H1 (cell line): ENCODE measurements at regions not wholly inside any gene's neighbourhood (a gene's known extent, or its start where the extent isn't known, plus 50 kb on each side); places are given as distances from the start of the nearest gene placed in this dataset.

Source experiments
- CTCF ChIA-PET: fragments of 300-600 bp; sonication (Branson Sonifier 250); formaldehyde crosslinking; loops from one replicate; lab custom pipeline; 2021; ENCODE audit not compliant: partially characterized antibody; lab: Charles Lee
- POLR2A ChIA-PET: fragments of 300-600 bp; sonication (Branson Sonifier 250); formaldehyde crosslinking; loops from one replicate; lab custom pipeline; 2021; ENCODE audit warnings: inconsistent platforms; ENCODE audit not compliant: partially characterized antibody; lab: Charles Lee
- DNase-seq, 2 experiments: peaks; one replicate each; pipeline versions ENCODE4 v3.0.0 to v3.0.0-alpha.2; 2010 to 2022; ENCODE audit warnings: low spot score in 2 of 2, low read depth in 1 of 2, mixed read lengths in 1 of 2
- FAIRE-seq: peaks from 2 replicates; lab custom pipeline; 2011; peaks lifted over from hg19 to GRCh38; lab: Jason Lieb, UNC
- H2AFZ ChIP-seq: 2 replicates; pipeline ENCODE4 v1.8.1; 2012; ENCODE audit warnings: low read length, inconsistent platforms
- H2AK5ac ChIP-seq: 2 replicates; pipeline ENCODE4 v1.6.1; 2013; ENCODE audit warnings: low read depth, low read length
- H2BK120ac ChIP-seq: replicated peaks from 2 replicates; pipeline ENCODE3; 2013; ENCODE audit warnings: low read depth, low read length, inconsistent platforms
- H2BK12ac ChIP-seq: 2 replicates; pipeline ENCODE4 v1.6.1; 2013; ENCODE audit warnings: low read depth, low read length
- H2BK15ac ChIP-seq: 2 replicates; pipeline ENCODE4 v1.6.1; 2013; ENCODE audit warnings: low read length
- H2BK20ac ChIP-seq: 2 replicates; pipeline ENCODE4 v1.6.1; 2013; ENCODE audit warnings: low read length
- H2BK5ac ChIP-seq: 2 replicates; pipeline ENCODE4 v1.6.1; 2013; ENCODE audit warnings: low read depth, low read length
- H3K14ac ChIP-seq: 2 replicates; pipeline ENCODE4 v1.6.1; 2013; ENCODE audit warnings: inconsistent platforms; ENCODE audit not compliant: insufficient read length
- H3K18ac ChIP-seq: 2 replicates; pipeline ENCODE4 v1.6.1; 2013; ENCODE audit warnings: low read length; ENCODE audit errors: extremely low read depth
- H3K23ac ChIP-seq: 2 replicates; pipeline ENCODE4 v1.6.1; 2013; ENCODE audit warnings: inconsistent platforms; ENCODE audit not compliant: insufficient read length
- H3K23me2 ChIP-seq: 2 replicates; pipeline ENCODE4 v1.6.1; 2013; ENCODE audit warnings: low read depth, low read length
- H3K27ac ChIP-seq: 2 replicates; pipeline ENCODE4 v1.6.1; 2011; ENCODE audit warnings: low read depth, low read length, inconsistent platforms
- H3K27me3 ChIP-seq, 4 experiments: replicated peaks in 1 of 4; 1 replicate in 1 of 4; 2 replicates in 3 of 4; pipeline versions ENCODE4 v1.6.1 to v1.8.1; 2011 to 2013; ENCODE audit warnings: low read length in 3 of 4, mild to moderate bottlenecking in 3 of 4, inconsistent platforms in 2 of 4, mixed read lengths in 2 of 4, moderate library complexity in 1 of 4; ENCODE audit not compliant: control insufficient read depth in 3 of 4, insufficient read depth in 3 of 4; ENCODE audit errors: extremely low read depth in 1 of 4
- H3K36me3 ChIP-seq, 4 experiments: 2 replicates each; pipeline versions ENCODE4 v1.6.1 to v1.8.1; 2011 to 2013; ENCODE audit warnings: mild to moderate bottlenecking in 4 of 4, low read length in 3 of 4, moderate library complexity in 2 of 4, control low read depth in 1 of 4, inconsistent platforms in 1 of 4; ENCODE audit not compliant: insufficient read depth in 4 of 4, control insufficient read depth in 2 of 4
- H3K4ac ChIP-seq: replicated peaks from 2 replicates; pipeline ENCODE3; 2013; ENCODE audit warnings: low read length, low read depth, mixed read lengths, inconsistent platforms; ENCODE audit not compliant: insufficient read length
- H3K4me1 ChIP-seq, 4 experiments: replicated peaks in 1 of 4; 1 replicate in 1 of 4; 2 replicates in 3 of 4; pipeline versions ENCODE4 v1.6.1 to v1.8.1; 2011 to 2013; ENCODE audit warnings: low read length in 3 of 4, inconsistent platforms in 2 of 4, mixed read lengths in 1 of 4; ENCODE audit not compliant: insufficient read depth in 4 of 4, control insufficient read depth in 3 of 4
- H3K4me2 ChIP-seq, 2 experiments: 2 replicates each; pipeline versions ENCODE4 v1.6.1 to v1.8.1; 2011 to 2013; ENCODE audit warnings: low read depth in 2 of 2, low read length in 2 of 2, control low read depth in 1 of 2, inconsistent platforms in 1 of 2, mild to moderate bottlenecking in 1 of 2; ENCODE audit not compliant: insufficient read depth in 1 of 2
- H3K4me3 ChIP-seq, 4 experiments: fragments of 200-600, 300-600 bp in 1 of 4; sonication (generic), shearing (Covaris generic), sonication (Bioruptor Twin) in 1 of 4; 2 replicates each; pipeline versions ENCODE4 v1.5.1 to v1.8.1; 2011 to 2016; ENCODE audit warnings: low read length in 4 of 4, low read depth in 3 of 4, control low read depth in 2 of 4, inconsistent platforms in 2 of 4, mild to moderate bottlenecking in 2 of 4, mixed read lengths in 1 of 4, moderate library complexity in 1 of 4; ENCODE audit not compliant: insufficient read depth in 2 of 4; ENCODE audit errors: extremely low read depth in 1 of 4
- H3K56ac ChIP-seq: replicated peaks from 2 replicates; pipeline ENCODE3; 2013; ENCODE audit warnings: low read depth, mild to moderate bottlenecking, mixed read lengths, low read length, inconsistent platforms; ENCODE audit not compliant: insufficient read length
- H3K79me1 ChIP-seq: 2 replicates; pipeline ENCODE4 v1.6.1; 2013; ENCODE audit warnings: low read depth, low read length, control low read depth
- H3K79me2 ChIP-seq, 2 experiments: 2 replicates each; pipeline versions ENCODE4 v1.6.1 to v1.8.1; 2012 to 2013; ENCODE audit warnings: low read length in 2 of 2, mild to moderate bottlenecking in 2 of 2, inconsistent platforms in 1 of 2; ENCODE audit not compliant: insufficient read depth in 2 of 2, control insufficient read depth in 1 of 2
- H3K9ac ChIP-seq, 4 experiments: replicated peaks in 1 of 4; 1 replicate in 1 of 4; 2 replicates in 3 of 4; pipeline versions ENCODE4 v1.6.1 to v1.8.1; 2011 to 2013; ENCODE audit warnings: low read depth in 3 of 4, low read length in 3 of 4, control low read depth in 2 of 4, mild to moderate bottlenecking in 2 of 4, moderate library complexity in 2 of 4, inconsistent platforms in 1 of 4; ENCODE audit errors: extremely low read depth in 1 of 4
- H3K9me3 ChIP-seq, 2 experiments: 2 replicates each; pipeline versions ENCODE4 v1.6.1 to v1.8.1; 2012 to 2013; ENCODE audit warnings: mild to moderate bottlenecking in 2 of 2, moderate library complexity in 2 of 2, control low read depth in 1 of 2, inconsistent platforms in 1 of 2, low read depth in 1 of 2, low read length in 1 of 2, mixed read lengths in 1 of 2; ENCODE audit not compliant: insufficient read depth in 2 of 2
- H4K20me1 ChIP-seq, 2 experiments: replicated peaks in 1 of 2; 2 replicates each; pipeline versions ENCODE3 to v1.8.1; 2011 to 2013; ENCODE audit warnings: inconsistent platforms in 2 of 2, low read length in 2 of 2, mild to moderate bottlenecking in 1 of 2; ENCODE audit not compliant: insufficient read depth in 2 of 2, control insufficient read depth in 1 of 2
- H4K5ac ChIP-seq: 2 replicates; pipeline ENCODE4 v1.6.1; 2013; ENCODE audit warnings: low read length, low read depth, mixed read lengths, inconsistent platforms; ENCODE audit not compliant: insufficient read length
- H4K8ac ChIP-seq: 2 replicates; pipeline ENCODE4 v1.8.0; 2013; ENCODE audit warnings: mild to moderate bottlenecking, moderate library complexity, low read length, inconsistent platforms; ENCODE audit not compliant: insufficient read depth; ENCODE audit errors: extremely low read depth
- H4K91ac ChIP-seq: replicated peaks from 2 replicates; pipeline ENCODE3; 2013; ENCODE audit warnings: low read length, mixed read lengths, inconsistent platforms; ENCODE audit not compliant: insufficient read length
- CHD1 ChIP-seq: IDR thresholded peaks from 2 replicates; pipeline ENCODE4 v1.6.1; 2012; ENCODE audit warnings: low read depth, low read length, improper control_type of control experiment
- CREB1 ChIP-seq: IDR thresholded peaks from 2 replicates; pipeline ENCODE4 v1.6.1; 2012; ENCODE audit warnings: inconsistent platforms
- GABPA ChIP-seq: IDR thresholded peaks from 2 replicates; pipeline ENCODE4 v1.6.1; 2011; ENCODE audit warnings: mild to moderate bottlenecking, low read length, moderate library complexity, borderline replicate concordance; ENCODE audit not compliant: insufficient read depth
- GTF2F1 ChIP-seq: IDR thresholded peaks from 2 replicates; pipeline ENCODE4 v1.6.1; 2012; ENCODE audit warnings: low read depth, low read length, improper control_type of control experiment, borderline replicate concordance
- HDAC2 ChIP-seq, 2 experiments: fragments of 300-600 bp in 1 of 2; sonication (generic) in 1 of 2; IDR thresholded peaks; 2 replicates each; pipeline ENCODE4 v1.6.1; 2011 to 2012; ENCODE audit warnings: low read depth in 2 of 2, low read length in 2 of 2, mild to moderate bottlenecking in 2 of 2, moderate library complexity in 2 of 2, borderline replicate concordance in 1 of 2, inconsistent platforms in 1 of 2
- RAD21 ChIP-seq, 2 experiments: IDR thresholded peaks in 1 of 2; conservative IDR thresholded peaks in 1 of 2; 2 replicates each; pipeline ENCODE4 v1.6.1; 2011; ENCODE audit warnings: low read depth in 2 of 2, low read length in 2 of 2, improper control_type of control experiment in 1 of 2, inconsistent platforms in 1 of 2, mild to moderate bottlenecking in 1 of 2, moderate library complexity in 1 of 2
- RBBP5 ChIP-seq: IDR thresholded peaks from 2 replicates; pipeline ENCODE4 v1.7.1; 2012; ENCODE audit warnings: low read depth, mild to moderate bottlenecking, inconsistent platforms, low read length, moderate library complexity, borderline replicate concordance
- RXRA ChIP-seq: IDR thresholded peaks from 2 replicates; pipeline ENCODE4 v1.6.1; 2011; ENCODE audit warnings: low read depth, mild to moderate bottlenecking, low read length, moderate library complexity; ENCODE audit not compliant: insufficient read depth
- SIN3A ChIP-seq, 2 experiments: IDR thresholded peaks in 1 of 2; conservative IDR thresholded peaks in 1 of 2; 2 replicates each; pipeline ENCODE4 v1.6.1; 2011 to 2012; ENCODE audit warnings: low read length in 2 of 2, improper control_type of control experiment in 1 of 2, low read depth in 1 of 2, mild to moderate bottlenecking in 1 of 2
- SIX5 ChIP-seq: IDR thresholded peaks from 2 replicates; pipeline ENCODE4 v1.6.1; 2011; ENCODE audit warnings: mild to moderate bottlenecking, low read depth, low read length
- TCF12 ChIP-seq: IDR thresholded peaks from 2 replicates; pipeline ENCODE4 v1.6.1; 2011; ENCODE audit warnings: low read depth, mild to moderate bottlenecking, low read length
- WGBS, 2 experiments: shearing (Covaris generic) in 1 of 2; methylation state at CpG; one replicate each; pipeline versions ENCODE4 v1.1.6 to v1.1.7; 2013 to 2015; ENCODE audit warnings: low lambda C conversion rate in 2 of 2, mixed read lengths in 2 of 2, inconsistent platforms in 1 of 2, low coverage in 1 of 2, missing lambda C conversion rate in 1 of 2; ENCODE audit not compliant: insufficient replicate concordance in 2 of 2, insufficient coverage in 1 of 2, insufficient read length in 1 of 2; ENCODE audit errors: extremely low coverage in 1 of 2, missing lambda C conversion rate in 1 of 2; 5-methylcytosine and 5-hydroxymethylcytosine counted together
- TF ChIP-seq, protein P1 (sequence below), 3 experiments: IDR thresholded peaks; 1 replicate in 2 of 3; 2 replicates in 1 of 3; pipeline versions ENCODE4 v1.5.1 to v1.6.1; 2011; ENCODE audit warnings: low read length in 3 of 3, mild to moderate bottlenecking in 3 of 3, inconsistent platforms in 2 of 3, low read depth in 1 of 3, moderate library complexity in 1 of 3; ENCODE audit not compliant: insufficient read depth in 1 of 3; ENCODE audit errors: control extremely low read depth in 1 of 3

DNA sequence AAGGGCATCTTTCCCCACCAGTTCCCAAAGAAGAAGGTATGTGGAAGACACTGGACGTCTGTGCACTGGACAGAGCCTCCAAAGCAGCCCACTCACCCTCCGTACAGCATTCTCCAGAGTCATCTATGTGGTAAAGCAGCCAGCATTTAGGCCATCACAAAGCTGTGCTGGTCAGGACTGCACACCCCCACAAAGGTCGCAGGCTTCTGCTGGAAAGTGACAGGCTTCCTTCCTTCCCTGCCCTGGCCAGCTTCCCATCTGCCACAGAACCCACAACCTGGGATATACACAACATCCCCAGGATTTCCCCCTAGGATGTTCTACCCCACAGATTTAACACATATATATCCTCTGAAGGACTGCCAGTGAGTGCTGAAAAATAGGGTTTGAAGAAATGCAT, 64.6 kb upstream of the GALNT15 start:
- Histone ChIP-seq H3K79me1 (no peaks in the 10 kb centered on the region), H4K5ac (no peak overlapping the region), H4K20me1 (no peaks in the 10 kb centered on the region), H3K27me3 (no peaks in the 10 kb centered on the region), H3K4me2 (no peak overlapping the region), H3K4me3 (no peak overlapping the region), H3K18ac (no peak overlapping the region), H3K4ac (no peak overlapping the region), H2BK5ac (no peak overlapping the region), H3K9ac (no peak overlapping the region), H3K27ac (no peak overlapping the region), H3K14ac (no peak overlapping the region), H3K36me3 (no peaks in the 10 kb centered on the region), H2AK5ac (no peak overlapping the region), H2BK20ac (no peak overlapping the region), H2BK12ac (no peak overlapping the region), H3K56ac (no peak overlapping the region), H4K8ac (no peak overlapping the region), H3K4me1 (no peaks in the 10 kb centered on the region), H3K23me2 (no peaks in the 10 kb centered on the region), H3K23ac (no peak overlapping the region), H2AFZ (no peak overlapping the region), H4K91ac (no peak overlapping the region), H2BK15ac (no peak overlapping the region), H3K79me2 (no peaks in the 10 kb centered on the region), H2BK120ac (no peak overlapping the region), H3K9me3 (no peaks in the 10 kb centered on the region; a peak in 2 of 4 replicates)
- 82% methylated on average over 3 of the region's 3 CpGs; no CpG with 5 or more reads in 1 of the 2 experiments for WGBS, 2 experiments
- DNase-seq (no peak), FAIRE-seq (no peak)
- TF ChIP-seq RAD21 (IDR thresholded peaks at IDR 0.05 in 1 of 2, conservative IDR thresholded peaks at IDR 0.05 in 1 of 2; ENCODE audit: low read depth in 2 of 2, low read length in 2 of 2) (no peak), CHD1 (no peak), TCF12 (no peak), GTF2F1 (no peak), SIX5 (no peak), GABPA (no peak), SIN3A (conservative IDR thresholded peaks at IDR 0.05 in 1 of 2, IDR thresholded peaks at IDR 0.05 in 1 of 2; ENCODE audit: low read depth in 1 of 2, low read length in 2 of 2) (no peak), CREB1 (no peak), RBBP5 (no peak), RXRA (no peak), HDAC2 (IDR thresholded peaks at IDR 0.05; ENCODE audit: borderline replicate concordance in 1 of 2, low read depth in 2 of 2, low read length in 2 of 2) (no peak)
- TF ChIP-seq, protein P1, sequence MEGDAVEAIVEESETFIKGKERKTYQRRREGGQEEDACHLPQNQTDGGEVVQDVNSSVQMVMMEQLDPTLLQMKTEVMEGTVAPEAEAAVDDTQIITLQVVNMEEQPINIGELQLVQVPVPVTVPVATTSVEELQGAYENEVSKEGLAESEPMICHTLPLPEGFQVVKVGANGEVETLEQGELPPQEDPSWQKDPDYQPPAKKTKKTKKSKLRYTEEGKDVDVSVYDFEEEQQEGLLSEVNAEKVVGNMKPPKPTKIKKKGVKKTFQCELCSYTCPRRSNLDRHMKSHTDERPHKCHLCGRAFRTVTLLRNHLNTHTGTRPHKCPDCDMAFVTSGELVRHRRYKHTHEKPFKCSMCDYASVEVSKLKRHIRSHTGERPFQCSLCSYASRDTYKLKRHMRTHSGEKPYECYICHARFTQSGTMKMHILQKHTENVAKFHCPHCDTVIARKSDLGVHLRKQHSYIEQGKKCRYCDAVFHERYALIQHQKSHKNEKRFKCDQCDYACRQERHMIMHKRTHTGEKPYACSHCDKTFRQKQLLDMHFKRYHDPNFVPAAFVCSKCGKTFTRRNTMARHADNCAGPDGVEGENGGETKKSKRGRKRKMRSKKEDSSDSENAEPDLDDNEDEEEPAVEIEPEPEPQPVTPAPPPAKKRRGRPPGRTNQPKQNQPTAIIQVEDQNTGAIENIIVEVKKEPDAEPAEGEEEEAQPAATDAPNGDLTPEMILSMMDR (IDR thresholded peaks at IDR 0.05; ENCODE audit: control extremely low read depth in 1 of 3, insufficient read depth in 1 of 3, low read depth in 1 of 3, low read length in 3 of 3), result no peak
- POLR2A ChIA-PET, result no interaction called here
- CTCF ChIA-PET, result no interaction called here
